ENCODE measurements at regions not wholly inside any gene's neighbourhood (a gene's known extent, or its start where the extent isn't known, plus 50 kb on each side); places are given as distances from the start of the nearest gene placed in this dataset.

GRCh38 chr6:159577564-159577963, 115.5 kb downstream of the SOD2 start:
- H3K27me3 ChIP-seq (replicated peaks; ENCODE audit: control insufficient read depth, insufficient read depth, low read length), result no peaks in the 10 kb centered on the region
- no peaks in the 10 kb centered on the region for H3K36me3 ChIP-seq (ENCODE audit: control insufficient read depth, insufficient read depth, low read length)
- no peak for DNase-seq (ENCODE audit: extremely low read depth, insufficient read length)
- H3K4me3 ChIP-seq (replicated peaks; ENCODE audit: low read depth, low read length), result no peak overlapping the region
- TF ChIP-seq CTCF (IDR thresholded peaks at IDR 0.05; ENCODE audit: insufficient read depth, low read length, poor library complexity, severe bottlenecking), result no peak

- TF ChIP-seq CTCF (IDR thresholded peaks at IDR 0.05; ENCODE audit: insufficient read depth, low read length, poor library complexity, severe bottlenecking), result no peak
- H3K27me3 ChIP-seq (replicated peaks; ENCODE audit: control insufficient read depth, insufficient read depth, low read length), result no peaks in the 10 kb centered on the region
- no peaks in the 10 kb centered on the region for H3K36me3 ChIP-seq (ENCODE audit: control insufficient read depth, insufficient read depth, low read length)
- H3K4me3 ChIP-seq (replicated peaks; ENCODE audit: low read depth, low read length), result no peak overlapping the region
- DNase-seq (ENCODE audit: extremely low read depth, insufficient read length), result no peak
These were observed 120.5 kb downstream of the SOD2 start for GRCh38 chr6:159572439-159573110.

GRCh38 chr6:159565181-159565710, 127.8 kb downstream of the SOD2 start:
- no peak overlapping the region for H3K4me3 ChIP-seq (replicated peaks; ENCODE audit: low read depth, low read length)
- no peaks in the 10 kb centered on the region for H3K36me3 ChIP-seq (ENCODE audit: control insufficient read depth, insufficient read depth, low read length)
- TF ChIP-seq CTCF (IDR thresholded peaks at IDR 0.05; ENCODE audit: insufficient read depth, low read length, poor library complexity, severe bottlenecking), result no peak
- H3K27me3 ChIP-seq (replicated peaks; ENCODE audit: control insufficient read depth, insufficient read depth, low read length), result no peaks in the 10 kb centered on the region
- no peak for DNase-seq (ENCODE audit: extremely low read depth, insufficient read length)

GRCh38 chr6:159564456-159564855, 128.6 kb downstream of the SOD2 start:
- Histone ChIP-seq H3K27me3 (replicated peaks; ENCODE audit: control insufficient read depth, insufficient read depth, low read length) (no peaks in the 10 kb centered on the region; the same call in 1 of the 2 replicates), H3K4me3 (replicated peaks; ENCODE audit: low read depth, low read length) (no peak overlapping the region), H3K36me3 (ENCODE audit: control insufficient read depth, insufficient read depth, low read length) (no peaks in the 10 kb centered on the region)
- DNase-seq (ENCODE audit: extremely low read depth, insufficient read length), result no peak
- no peak for TF ChIP-seq CTCF (IDR thresholded peaks at IDR 0.05; ENCODE audit: insufficient read depth, low read length, poor library complexity, severe bottlenecking)

- no peak for TF ChIP-seq CTCF (IDR thresholded peaks at IDR 0.05; ENCODE audit: insufficient read depth, low read length, poor library complexity, severe bottlenecking)
- Histone ChIP-seq H3K4me3 (replicated peaks; ENCODE audit: low read depth, low read length) (no peak overlapping the region), H3K27me3 (replicated peaks; ENCODE audit: control insufficient read depth, insufficient read depth, low read length) (no peaks in the 10 kb centered on the region; the same call in 1 of the 2 replicates), H3K36me3 (ENCODE audit: control insufficient read depth, insufficient read depth, low read length) (no peaks in the 10 kb centered on the region)
- DNase-seq (ENCODE audit: extremely low read depth, insufficient read length), result no peak
These were observed 136.0 kb downstream of the SOD2 start for GRCh38 chr6:159557031-159557430.
